ENCODE measurements at regions not wholly inside any gene's neighbourhood (a gene's known extent, or its start where the extent isn't known, plus 50 kb on each side); places are given as distances from the start of the nearest gene placed in this dataset.

GRCh38 chr22:49623176-49623575, 204.5 kb downstream of the BRD1 start:
- DNase-seq (ENCODE audit: low read depth) = no peak

GRCh38 chr22:49622241-49623105, 205.2 kb downstream of the BRD1 start:
- no peak for DNase-seq (ENCODE audit: low read depth)

GRCh38 chr22:49621601-49622210, 206.0 kb downstream of the BRD1 start:
- no peak for DNase-seq (ENCODE audit: low read depth)

- DNase-seq (ENCODE audit: low read depth) = no peak
These were observed 207.0 kb downstream of the BRD1 start for GRCh38 chr22:49620666-49621065.

- DNase-seq (ENCODE audit: low read depth) = no peak
These were observed 207.6 kb downstream of the BRD1 start for GRCh38 chr22:49620003-49620556.

- no peak for DNase-seq (ENCODE audit: low read depth)
These were observed 208.4 kb downstream of the BRD1 start for GRCh38 chr22:49619301-49619700.

- no peak for DNase-seq (ENCODE audit: low read depth)
These were observed 209.1 kb downstream of the BRD1 start for GRCh38 chr22:49618677-49618953.

- no peak for DNase-seq (ENCODE audit: low read depth)
These were observed 209.6 kb downstream of the BRD1 start for GRCh38 chr22:49617866-49618676.

GRCh38 chr22:49617264-49617663, 210.4 kb downstream of the BRD1 start:
- DNase-seq (ENCODE audit: low read depth) = no peak

- no peak for DNase-seq (ENCODE audit: low read depth)
These were observed 211.1 kb downstream of the BRD1 start for GRCh38 chr22:49616356-49617231.

- no peak for DNase-seq (ENCODE audit: low read depth)
These were observed 212.4 kb downstream of the BRD1 start for GRCh38 chr22:49614966-49615965.

GRCh38 chr22:49613511-49614270, 214.0 kb downstream of the BRD1 start:
- no peak for DNase-seq (ENCODE audit: low read depth)

GRCh38 chr22:49613108-49613507, 214.6 kb downstream of the BRD1 start:
- no peak for DNase-seq (ENCODE audit: low read depth)

GRCh38 chr22:49609207-49609876, 218.3 kb downstream of the BRD1 start:
- no peak for DNase-seq (ENCODE audit: low read depth)

- DNase-seq (ENCODE audit: low read depth) = no peak
These were observed 219.0 kb downstream of the BRD1 start for GRCh38 chr22:49608660-49609059.

- DNase-seq (ENCODE audit: low read depth) = no peak
These were observed 219.4 kb downstream of the BRD1 start for GRCh38 chr22:49608228-49608627.

- DNase-seq (ENCODE audit: low read depth) = no peak
These were observed 219.9 kb downstream of the BRD1 start for GRCh38 chr22:49607821-49608220.

GRCh38 chr22:49606562-49607290, 220.9 kb downstream of the BRD1 start:
- no peak for DNase-seq (ENCODE audit: low read depth)

Measured in non-pigmented ciliary epithelial cell (primary cell).